DND-41 (cell line): ENCODE measurements at regions not wholly inside any gene's neighbourhood (a gene's known extent, or its start where the extent isn't known, plus 50 kb on each side); places are given as distances from the start of the nearest gene placed in this dataset.

ENCODE experiments used
- EZH2 ChIP-seq: IDR thresholded peaks from 3 replicates; pipeline ENCODE4 v1.6.1; 2012; ENCODE audit warnings: borderline replicate concordance, low read depth, mild to moderate bottlenecking, moderate library complexity, low read length, inconsistent platforms; ENCODE audit not compliant: severe bottlenecking
- TF ChIP-seq, protein P1 (sequence below): IDR thresholded peaks from 2 replicates; pipeline ENCODE4 v1.5.1; 2012; ENCODE audit warnings: borderline replicate concordance, low read length, moderate library complexity, mild to moderate bottlenecking; ENCODE audit not compliant: poor library complexity, severe bottlenecking; ENCODE audit errors: extremely low read depth

DNA sequence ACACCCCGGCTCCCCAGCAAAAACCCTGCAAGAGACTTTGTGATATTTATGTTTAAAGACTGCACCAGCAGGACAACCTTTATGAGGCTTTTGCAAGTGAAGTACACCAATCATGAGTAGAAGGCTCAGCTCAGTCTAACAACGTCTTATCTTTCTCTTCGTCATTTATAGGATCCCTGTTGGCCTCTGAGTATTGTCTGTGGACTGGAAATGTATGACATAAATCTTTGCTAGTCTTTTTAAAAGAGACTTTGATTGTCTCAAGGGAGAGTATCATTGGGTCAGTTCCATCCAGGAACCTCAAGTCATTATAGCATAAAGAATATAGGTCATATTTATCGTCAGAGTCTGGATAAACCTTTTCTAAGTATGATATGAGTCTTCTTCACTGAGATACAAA lies 505.0 kb upstream of the SOX9 start:
- TF ChIP-seq, protein P1, sequence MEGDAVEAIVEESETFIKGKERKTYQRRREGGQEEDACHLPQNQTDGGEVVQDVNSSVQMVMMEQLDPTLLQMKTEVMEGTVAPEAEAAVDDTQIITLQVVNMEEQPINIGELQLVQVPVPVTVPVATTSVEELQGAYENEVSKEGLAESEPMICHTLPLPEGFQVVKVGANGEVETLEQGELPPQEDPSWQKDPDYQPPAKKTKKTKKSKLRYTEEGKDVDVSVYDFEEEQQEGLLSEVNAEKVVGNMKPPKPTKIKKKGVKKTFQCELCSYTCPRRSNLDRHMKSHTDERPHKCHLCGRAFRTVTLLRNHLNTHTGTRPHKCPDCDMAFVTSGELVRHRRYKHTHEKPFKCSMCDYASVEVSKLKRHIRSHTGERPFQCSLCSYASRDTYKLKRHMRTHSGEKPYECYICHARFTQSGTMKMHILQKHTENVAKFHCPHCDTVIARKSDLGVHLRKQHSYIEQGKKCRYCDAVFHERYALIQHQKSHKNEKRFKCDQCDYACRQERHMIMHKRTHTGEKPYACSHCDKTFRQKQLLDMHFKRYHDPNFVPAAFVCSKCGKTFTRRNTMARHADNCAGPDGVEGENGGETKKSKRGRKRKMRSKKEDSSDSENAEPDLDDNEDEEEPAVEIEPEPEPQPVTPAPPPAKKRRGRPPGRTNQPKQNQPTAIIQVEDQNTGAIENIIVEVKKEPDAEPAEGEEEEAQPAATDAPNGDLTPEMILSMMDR = no peak
- TF ChIP-seq EZH2 = no peak
